HFFc6 (cell line): ENCODE measurements at regions not wholly inside any gene's neighbourhood (a gene's known extent, or its start where the extent isn't known, plus 50 kb on each side); places are given as distances from the start of the nearest gene placed in this dataset.

ENCODE experiments used
- DNase-seq: peaks from one replicate; pipeline ENCODE4 v3.0.0-alpha.2; 2018
- H3K27ac Mint-ChIP-seq: 2 replicates; pipeline ENCODE4 v1.8.0; 2020; ENCODE audit warnings: mild to moderate bottlenecking, mixed read lengths
- H3K27me3 Mint-ChIP-seq: 2 replicates; pipeline ENCODE4 v1.8.0; 2021; ENCODE audit warnings: mild to moderate bottlenecking, moderate library complexity, mixed read lengths; ENCODE audit not compliant: insufficient read depth
- H3K36me3 Mint-ChIP-seq: 2 replicates; pipeline ENCODE4 v1.8.0; 2021; ENCODE audit warnings: low read depth, mixed read lengths
- H3K4me1 Mint-ChIP-seq: 2 replicates; pipeline ENCODE4 v1.8.0; 2020; ENCODE audit warnings: low read depth, mixed read lengths
- H3K4me3 Mint-ChIP-seq: 2 replicates; pipeline ENCODE4 v1.8.0; 2020; ENCODE audit warnings: mild to moderate bottlenecking, moderate library complexity, mixed read lengths
- H3K9me3 Mint-ChIP-seq: 2 replicates; pipeline ENCODE4 v1.8.0; 2020; ENCODE audit warnings: mild to moderate bottlenecking, mixed read lengths
- CTCF ChIP-seq: fragments of 200-600 bp; sonication (generic); IDR thresholded peaks from 2 replicates; pipeline ENCODE4 v1.5.0; 2021; ENCODE audit warnings: antibody characterized with exemption, mild to moderate bottlenecking

GRCh38 chr11:105296386-105296785 is 156.8 kb upstream of the CARD18 start:
- H3K27ac Mint-ChIP-seq: no peak overlapping the region

GRCh38 chr11:105282658-105283057 is 143.1 kb upstream of the CARD18 start:
- H3K4me1 Mint-ChIP-seq: peaks cover 7% of the 10 kb centered on the region; the same call in 1 of the 2 replicates
- H3K9me3 Mint-ChIP-seq: no peaks in the 10 kb centered on the region
- no peak for TF ChIP-seq CTCF
- H3K36me3 Mint-ChIP-seq: no peaks in the 10 kb centered on the region
- H3K4me3 Mint-ChIP-seq: no peak overlapping the region
- H3K27ac Mint-ChIP-seq: no peak overlapping the region
- no peaks in the 10 kb centered on the region for H3K27me3 Mint-ChIP-seq
- no peak for DNase-seq

More at GRCh38 chr11:105296386-105296785, 156.8 kb upstream of the CARD18 start:
- Mint-ChIP-seq H3K4me1 (peaks cover 24% of the 10 kb centered on the region), H3K27me3 (no peaks in the 10 kb centered on the region; the same call in 1 of the 2 replicates), H3K4me3 (no peak overlapping the region), H3K36me3 (peaks cover 9% of the 10 kb centered on the region; the same call in 1 of the 2 replicates), H3K9me3 (no peaks in the 10 kb centered on the region; the same call in 1 of the 2 replicates)
- TF ChIP-seq CTCF: no peak
- no peak for DNase-seq

GRCh38 chr11:105274631-105275030 is 135.1 kb upstream of the CARD18 start:
- DNase-seq: no peak
- Mint-ChIP-seq H3K4me1 (peaks cover 7% of the 10 kb centered on the region), H3K9me3 (no peaks in the 10 kb centered on the region), H3K36me3 (no peaks in the 10 kb centered on the region), H3K4me3 (no peak overlapping the region), H3K27me3 (no peaks in the 10 kb centered on the region; the same call in 1 of the 2 replicates), H3K27ac (no peak overlapping the region)
- no peak for TF ChIP-seq CTCF

- peaks cover 7% of the 10 kb centered on the region for H3K4me1 Mint-ChIP-seq
- no peaks in the 10 kb centered on the region for H3K36me3 Mint-ChIP-seq
- no peak overlapping the region for H3K4me3 Mint-ChIP-seq
- no peak for TF ChIP-seq CTCF
- DNase-seq: no peak
- H3K27ac Mint-ChIP-seq: no peak overlapping the region
- H3K27me3 Mint-ChIP-seq: no peaks in the 10 kb centered on the region; the same call in 1 of the 2 replicates
- no peaks in the 10 kb centered on the region for H3K9me3 Mint-ChIP-seq
Measured at GRCh38 chr11:105273660-105274280, 134.2 kb upstream of the CARD18 start.

- Mint-ChIP-seq H3K4me3 (no peak overlapping the region), H3K36me3 (no peaks in the 10 kb centered on the region), H3K4me1 (peaks cover 14% of the 10 kb centered on the region), H3K9me3 (no peaks in the 10 kb centered on the region), H3K27me3 (no peaks in the 10 kb centered on the region), H3K27ac (no peak overlapping the region)
- no peak for DNase-seq
- no peak for TF ChIP-seq CTCF
Measured at GRCh38 chr11:105269862-105270261, 130.3 kb upstream of the CARD18 start.
